Mucosa of descending colon (tissue), 3 donors: ENCODE measurements at regions not wholly inside any gene's neighbourhood (a gene's known extent, or its start where the extent isn't known, plus 50 kb on each side); places are given as distances from the start of the nearest gene placed in this dataset.

Experiments used
- ATAC-seq: fragments of 200-7000 bp; cut with Tn5 transposase; one replicate; pipeline ENCODE4 v1.9.1; 2020; ENCODE audit warnings: mild to moderate bottlenecking, moderate library complexity
- DNase-seq, 3 donors: peaks; one replicate each; pipeline ENCODE4 v3.0.0-alpha.2; 2020
- H3K36me3 ChIP-seq: fragments of 200-600 bp; one replicate; pipeline ENCODE4 v1.8.0; 2021; ENCODE audit warnings: low read depth, mild to moderate bottlenecking
- H3K4me1 ChIP-seq: fragments of 200-600 bp; one replicate; pipeline ENCODE4 v1.8.0; 2021; ENCODE audit warnings: low read depth, mild to moderate bottlenecking
- H3K4me3 ChIP-seq: fragments of 200-600 bp; one replicate; pipeline ENCODE4 v1.8.0; 2021; ENCODE audit warnings: mild to moderate bottlenecking
- H3K9me3 ChIP-seq: fragments of 200-600 bp; one replicate; pipeline ENCODE4 v1.8.0; 2021; ENCODE audit warnings: mild to moderate bottlenecking
- intact Hi-C, 2 donors: fragments of 100-400 bp; cut with DNase I in 1 of 2; cut with micrococcal nuclease in 1 of 2; formaldehyde crosslinking; loops; one replicate each; pipeline versions ENCODE4 v1.11.0 to v1.11.1; 2022; cut with DNase I, micrococcal nuclease
- TF ChIP-seq, protein P1 (sequence below): fragments of 200-600 bp; IDR thresholded peaks from one replicate; pipeline ENCODE4 v1.8.0; 2022; ENCODE audit warnings: antibody characterized with exemption, mild to moderate bottlenecking
- donor health status: DM: no; HTN: no; CAD: no; lungs with moderate emphysema.
- donor health status: DM: no; HTN: no; CAD: no.
- donor health status: DM: no; HTN: yes; CAD: no.

DNA sequence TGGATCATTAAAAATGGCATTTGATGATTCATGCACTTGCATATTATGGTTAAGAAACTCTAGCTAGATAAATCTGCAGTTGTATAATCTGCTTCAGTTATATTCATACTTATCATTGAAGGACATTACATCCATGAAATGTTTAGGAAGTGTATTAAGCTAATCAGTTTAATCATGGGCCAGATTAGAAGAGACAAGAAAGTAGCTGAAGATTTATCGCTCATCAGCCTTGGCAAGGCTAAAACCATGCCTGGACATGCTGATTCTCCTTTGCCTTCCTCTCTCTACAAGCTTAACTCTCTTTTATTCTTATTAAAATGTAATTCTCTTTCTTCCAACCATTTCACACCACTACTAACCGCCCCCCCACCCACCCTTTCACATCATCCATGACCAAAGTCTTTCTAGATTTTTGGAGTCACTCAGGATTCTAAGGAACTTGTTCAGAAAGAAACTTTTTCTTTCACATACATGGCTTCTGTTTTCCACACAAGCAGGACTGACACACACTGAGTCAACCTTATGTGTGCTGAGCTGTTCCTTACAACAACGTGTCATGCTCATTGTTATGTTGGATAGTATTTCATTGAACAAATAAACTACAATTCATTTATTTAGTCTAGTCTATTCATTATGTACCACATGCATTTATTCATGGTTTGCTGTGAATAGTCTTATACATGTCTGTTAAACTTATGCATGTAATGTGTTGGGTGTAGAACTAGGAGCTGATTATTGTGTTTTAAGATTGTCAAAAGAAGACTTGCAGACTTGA, 227.3 kb upstream of the SP8 start:
- Histone ChIP-seq H3K36me3 (no peaks in the 10 kb centered on the region), H3K4me1 (no peaks in the 10 kb centered on the region), H3K9me3 (no peaks in the 10 kb centered on the region), H3K4me3 (no peak overlapping the region)
- TF ChIP-seq, protein P1, sequence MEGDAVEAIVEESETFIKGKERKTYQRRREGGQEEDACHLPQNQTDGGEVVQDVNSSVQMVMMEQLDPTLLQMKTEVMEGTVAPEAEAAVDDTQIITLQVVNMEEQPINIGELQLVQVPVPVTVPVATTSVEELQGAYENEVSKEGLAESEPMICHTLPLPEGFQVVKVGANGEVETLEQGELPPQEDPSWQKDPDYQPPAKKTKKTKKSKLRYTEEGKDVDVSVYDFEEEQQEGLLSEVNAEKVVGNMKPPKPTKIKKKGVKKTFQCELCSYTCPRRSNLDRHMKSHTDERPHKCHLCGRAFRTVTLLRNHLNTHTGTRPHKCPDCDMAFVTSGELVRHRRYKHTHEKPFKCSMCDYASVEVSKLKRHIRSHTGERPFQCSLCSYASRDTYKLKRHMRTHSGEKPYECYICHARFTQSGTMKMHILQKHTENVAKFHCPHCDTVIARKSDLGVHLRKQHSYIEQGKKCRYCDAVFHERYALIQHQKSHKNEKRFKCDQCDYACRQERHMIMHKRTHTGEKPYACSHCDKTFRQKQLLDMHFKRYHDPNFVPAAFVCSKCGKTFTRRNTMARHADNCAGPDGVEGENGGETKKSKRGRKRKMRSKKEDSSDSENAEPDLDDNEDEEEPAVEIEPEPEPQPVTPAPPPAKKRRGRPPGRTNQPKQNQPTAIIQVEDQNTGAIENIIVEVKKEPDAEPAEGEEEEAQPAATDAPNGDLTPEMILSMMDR = no peak
- DNase-seq (no peak), ATAC-seq (no peak)
- intact Hi-C loops = loop anchor here in 1 of 2 donors (10.0 kb wide), 1 partner anchor 501 kb away; no protein-coding TSS in a partner anchor

DNA sequence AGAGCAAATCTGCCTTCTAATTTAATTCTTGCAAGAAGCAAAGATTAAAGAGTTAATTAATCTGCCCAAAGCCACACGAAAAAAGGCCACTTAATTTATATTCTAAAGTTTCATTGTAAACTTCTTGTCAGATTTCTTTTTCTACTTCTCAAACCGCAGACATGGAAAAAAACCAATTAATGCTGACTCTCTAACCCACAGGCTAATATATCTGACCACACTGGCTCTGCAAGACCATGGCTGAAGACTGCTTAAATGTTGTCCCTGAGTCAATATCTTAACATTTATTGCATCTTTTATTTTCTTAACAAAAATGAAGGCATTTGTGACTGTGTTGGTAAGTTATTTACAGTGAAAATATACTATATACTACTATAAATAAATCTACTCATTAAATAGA, 234.0 kb upstream of the SP8 start:
- no peaks in the 10 kb centered on the region for H3K9me3 ChIP-seq
- DNase-seq = no peak
- no peak for ATAC-seq
- TF ChIP-seq, protein P1 = no peak
- H3K4me3 ChIP-seq = no peak overlapping the region
- no peaks in the 10 kb centered on the region for H3K4me1 ChIP-seq
- H3K36me3 ChIP-seq = no peaks in the 10 kb centered on the region
- intact Hi-C loops = no loop called here

- intact Hi-C loops = no loop called here
- Histone ChIP-seq H3K4me3 (no peak overlapping the region), H3K36me3 (no peaks in the 10 kb centered on the region), H3K9me3 (no peaks in the 10 kb centered on the region), H3K4me1 (peaks cover 4% of the 10 kb centered on the region)
- DNase-seq (peak in 1 of 3 donors; percentile 2), ATAC-seq (no peak)
- TF ChIP-seq, protein P1 = no peak
Observed at GRCh38 chr7:21023841-21024484, 237.3 kb upstream of the SP8 start.

DNA sequence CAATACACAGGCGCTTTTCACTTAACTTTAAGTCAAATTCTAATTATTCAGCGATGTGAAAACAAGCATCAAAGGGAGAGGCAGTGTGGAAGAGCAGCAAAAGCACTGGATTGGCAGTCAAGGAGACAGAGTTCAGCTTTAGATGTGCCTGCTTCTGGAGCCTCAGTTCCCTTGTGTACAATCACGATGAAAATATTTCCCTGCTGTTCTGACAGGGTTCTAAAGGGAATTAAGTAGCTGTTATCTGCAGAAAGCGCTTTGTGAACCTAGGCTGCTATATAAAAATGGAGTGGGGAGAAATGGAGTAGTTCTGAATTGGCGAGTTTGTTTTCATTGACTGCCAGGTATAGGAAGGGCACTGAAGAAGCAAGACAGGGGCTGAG, 237.8 kb upstream of the SP8 start:
- TF ChIP-seq, protein P1 = no peak
- Histone ChIP-seq H3K36me3 (no peaks in the 10 kb centered on the region), H3K9me3 (no peaks in the 10 kb centered on the region), H3K4me1 (peaks cover 4% of the 10 kb centered on the region), H3K4me3 (no peak overlapping the region)
- DNase-seq (no peak), ATAC-seq (no peak)
- intact Hi-C loops = no loop called here

DNA sequence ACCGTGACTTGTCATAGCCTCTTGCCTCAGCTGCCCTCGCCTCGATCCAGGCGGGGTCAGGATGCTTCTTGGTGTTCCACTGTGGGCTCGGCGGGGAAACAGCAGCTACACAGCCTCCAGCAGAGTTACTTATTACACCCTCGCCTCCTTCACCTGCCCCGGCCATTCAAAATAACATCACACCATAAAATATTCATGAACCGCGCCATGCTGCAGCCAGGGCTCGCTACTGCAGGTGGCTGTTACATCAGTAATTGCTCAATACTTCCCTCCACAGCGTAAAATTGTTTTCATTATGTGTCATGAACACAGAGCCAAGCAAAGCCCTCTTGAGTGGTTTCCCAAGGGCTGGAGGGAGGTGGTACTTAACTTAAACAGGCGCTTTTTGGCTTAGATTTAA, 241.5 kb upstream of the SP8 start:
- ATAC-seq = peak; percentile 80
- H3K36me3 ChIP-seq = no peaks in the 10 kb centered on the region

More for the DNA sequence above, 241.5 kb upstream of the SP8 start:
- Histone ChIP-seq H3K9me3 (no peaks in the 10 kb centered on the region), H3K4me3 (no peak overlapping the region), H3K4me1 (peaks cover 4% of the 10 kb centered on the region)
- TF ChIP-seq, protein P1 = no peak
- peak in 2 of 3 donors; percentile 44 to 48 for DNase-seq
- intact Hi-C loops = no loop called here
